DOHH2 (cell line): ENCODE measurements at regions not wholly inside any gene's neighbourhood (a gene's known extent, or its start where the extent isn't known, plus 50 kb on each side); places are given as distances from the start of the nearest gene placed in this dataset.

ENCODE experiments used
- CTCF ChIP-seq: fragments of 200-600 bp; sonication (generic); IDR thresholded peaks from one replicate; pipeline ENCODE4 v1.5.1; 2014; ENCODE audit warnings: antibody characterized with exemption, mild to moderate bottlenecking, low read depth, low read length; ENCODE audit not compliant: poor library complexity, severe bottlenecking
- EZH2phosphoT487 ChIP-seq: fragments of 200-600 bp; sonication (generic); IDR thresholded peaks from 2 replicates; pipeline ENCODE4 v1.6.1; 2017; ENCODE audit warnings: borderline replicate concordance, mild to moderate bottlenecking, antibody characterized with exemption, low read length, moderate library complexity, mixed read lengths

DNA sequence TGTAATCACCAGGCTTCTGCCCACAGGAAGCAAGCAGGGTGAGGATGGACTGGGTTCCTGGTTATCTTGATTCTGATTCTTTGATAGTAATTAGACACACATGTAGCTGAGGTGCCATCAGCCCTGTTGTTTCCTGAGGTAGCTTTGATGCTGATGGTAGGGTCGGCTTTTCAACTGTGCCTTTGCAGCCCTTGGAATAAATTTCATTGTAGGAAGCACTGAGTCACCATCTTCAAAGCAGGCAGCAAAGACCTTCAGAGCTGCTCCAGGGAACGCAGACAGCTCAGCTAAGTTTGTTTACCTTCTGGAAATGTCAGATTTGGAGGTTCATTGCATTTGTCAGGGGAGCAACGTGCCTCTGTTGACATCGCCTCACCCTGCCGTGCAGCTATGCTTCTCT lies 135.4 kb downstream of the ASMT start:
- TF ChIP-seq CTCF: no peak
- TF ChIP-seq EZH2phosphoT487: no peak
